ENCODE measurements at regions not wholly inside any gene's neighbourhood (a gene's known extent, or its start where the extent isn't known, plus 50 kb on each side); places are given as distances from the start of the nearest gene placed in this dataset.
"Not testable (repeated sequence)": the region's sequence is repeated elsewhere in the genome, so short reads cannot be mapped to it uniquely, and the experiment has no call there.

DNA sequence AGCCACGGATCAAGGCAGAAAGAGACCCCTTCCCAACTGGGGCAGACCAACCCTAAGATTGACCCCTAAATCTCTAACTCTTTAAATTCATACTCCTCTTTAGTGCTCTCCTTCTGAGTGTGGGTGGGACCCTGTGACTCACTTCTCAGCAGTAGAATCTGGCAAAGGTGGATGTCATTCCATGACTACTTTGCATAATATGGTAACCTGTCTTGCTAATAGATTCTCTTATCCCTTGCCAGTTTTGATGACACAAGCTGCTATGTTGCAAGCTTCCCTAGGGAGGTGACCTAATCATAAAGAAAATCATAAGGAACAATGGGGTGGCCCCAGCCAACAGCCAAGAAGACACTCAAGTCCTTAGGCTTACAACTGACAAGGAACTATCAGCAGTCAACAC is 155.4 kb upstream of the VWC2 start:
- DNase-seq, result no peak

DNA sequence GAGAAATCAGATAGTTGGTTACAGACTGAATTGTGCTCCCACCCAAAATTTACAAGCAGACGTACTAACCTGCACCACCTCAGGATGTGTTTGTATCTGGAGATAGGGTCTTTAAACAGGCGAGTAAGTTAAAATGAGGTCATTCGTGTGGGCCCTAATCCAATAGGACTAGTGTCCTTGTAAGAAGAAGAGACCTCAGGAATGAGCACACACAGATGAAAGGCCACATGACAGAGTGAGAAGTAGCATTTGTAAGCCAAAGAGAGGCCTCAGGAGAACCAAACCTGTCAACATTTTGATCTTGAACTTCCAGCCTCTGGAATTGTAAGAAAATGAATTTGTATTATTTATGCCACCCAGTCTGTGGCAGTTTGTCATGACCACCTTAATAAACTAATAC is 149.5 kb upstream of the VWC2 start:
- no peak for DNase-seq

GRCh38 chr7:49624611-49625010 is 148.8 kb upstream of the VWC2 start:
- DNase-seq, result no peak

GRCh38 chr7:49630513-49630912 is 142.9 kb upstream of the VWC2 start:
- DNase-seq, result no peak

- no peak for DNase-seq
These were observed 142.2 kb upstream of the VWC2 start for GRCh38 chr7:49631071-49631815.

GRCh38 chr7:49631960-49632359 is 141.5 kb upstream of the VWC2 start:
- DNase-seq, result no peak

DNA sequence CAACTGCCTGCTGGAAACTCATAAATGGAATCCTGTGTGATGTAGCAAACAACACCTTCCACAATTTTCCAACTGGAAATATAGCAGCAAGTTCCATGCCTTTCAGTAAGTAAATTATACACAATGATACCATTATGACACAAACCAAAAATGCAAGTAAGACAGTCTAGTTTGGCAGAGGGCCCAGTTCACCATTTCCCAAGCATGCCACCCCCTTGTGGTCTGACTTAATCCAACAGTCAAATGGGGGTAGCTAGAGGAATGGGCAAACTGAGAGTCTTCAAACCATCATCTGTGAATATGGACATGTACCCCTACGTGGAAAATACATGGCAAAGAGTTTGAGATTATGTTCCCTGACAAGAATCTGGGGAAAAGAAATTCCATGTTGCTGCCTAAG is 137.6 kb upstream of the VWC2 start:
- no peak for DNase-seq

DNA sequence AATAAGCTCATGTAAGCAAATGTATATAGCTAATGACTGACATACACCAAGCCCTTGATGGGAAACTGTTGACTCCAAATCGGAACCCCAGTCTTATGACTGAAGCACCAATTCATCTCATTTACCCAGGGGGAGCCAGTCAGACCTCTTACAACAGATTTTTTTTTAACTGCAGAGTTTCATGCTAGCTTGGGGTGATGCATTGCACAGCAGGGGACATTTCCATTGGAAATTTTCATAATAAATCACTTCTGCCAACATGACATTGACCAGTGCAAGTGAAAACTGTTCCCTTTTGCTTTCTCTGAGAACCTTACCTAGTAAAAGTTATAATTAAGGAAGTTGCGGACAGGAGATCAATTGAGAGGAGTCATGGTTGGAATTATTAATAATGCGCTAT is 137.0 kb upstream of the VWC2 start:
- no peak for DNase-seq

- DNase-seq, result no peak
These were observed 135.3 kb upstream of the VWC2 start for GRCh38 chr7:49638166-49638565.

DNA sequence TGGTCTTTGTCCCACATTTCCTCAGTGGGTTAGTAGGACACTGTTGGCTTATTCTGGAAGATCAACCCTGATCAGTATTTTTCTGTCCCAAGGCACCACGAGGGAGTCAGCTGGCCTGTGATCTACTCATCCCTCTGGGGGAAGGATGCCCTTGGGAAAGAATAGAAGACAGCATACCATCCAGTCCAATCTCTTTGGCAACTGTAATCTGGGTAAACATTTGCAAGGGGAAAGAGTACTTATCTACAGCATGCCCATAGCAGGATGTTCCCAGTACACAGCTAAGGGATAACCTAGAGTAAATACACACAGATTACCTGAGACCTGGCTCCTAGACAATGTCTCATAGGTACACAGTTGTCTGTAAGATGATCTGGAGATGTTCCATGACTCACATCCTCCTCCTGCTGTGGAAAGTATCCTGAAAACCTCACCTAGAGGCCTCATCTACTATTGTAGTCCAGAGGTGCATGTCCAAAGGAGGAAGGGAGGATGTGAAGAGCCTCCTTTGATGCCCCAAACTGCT is 134.3 kb upstream of the VWC2 start:
- no peak for DNase-seq

DNA sequence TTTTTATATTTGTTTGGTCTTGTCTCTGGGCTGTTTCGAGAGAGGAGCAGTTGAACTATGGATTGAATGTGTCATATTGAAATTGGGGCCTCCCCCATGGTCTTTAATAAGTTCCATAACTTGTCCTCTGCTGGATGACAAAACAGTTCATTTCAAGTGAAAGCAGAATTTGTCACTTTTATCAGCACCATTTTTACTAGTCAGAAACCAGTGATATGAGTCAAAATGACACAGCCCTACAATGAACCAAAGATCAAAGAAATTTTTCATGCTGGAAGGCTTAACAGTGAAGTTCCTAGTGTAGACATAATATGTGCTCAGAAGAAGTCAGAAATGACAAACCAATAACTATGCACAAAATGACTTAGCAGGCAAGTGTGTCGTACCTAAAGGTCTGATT is 133.6 kb upstream of the VWC2 start:
- DNase-seq, result peak; percentile 3

- no peak for DNase-seq
These were observed 130.1 kb upstream of the VWC2 start for GRCh38 chr7:49643321-49643720.

DNA sequence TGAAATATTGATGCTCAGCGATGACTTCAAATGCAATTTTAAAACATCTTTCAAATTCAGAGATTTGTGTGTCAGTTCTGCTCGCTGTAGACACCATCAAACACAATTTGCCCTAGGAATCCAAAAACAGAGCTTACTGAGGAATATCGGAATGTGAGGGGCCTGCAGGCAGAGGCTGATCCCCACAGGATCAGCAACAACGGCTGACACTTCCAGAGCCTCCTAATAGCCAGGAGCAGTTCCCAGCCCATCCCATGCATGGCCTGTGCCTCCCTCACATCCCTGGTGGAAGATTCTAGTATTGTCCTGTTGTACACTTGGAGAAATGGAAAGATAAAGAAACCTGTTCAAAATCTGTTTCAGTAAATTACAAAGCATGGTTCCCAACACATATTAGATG is 129.7 kb upstream of the VWC2 start:
- DNase-seq, result no peak

- DNase-seq, result no peak
These were observed 128.9 kb upstream of the VWC2 start for GRCh38 chr7:49644396-49645166.

GRCh38 chr7:49645296-49645695 is 128.1 kb upstream of the VWC2 start:
- no peak for DNase-seq

DNA sequence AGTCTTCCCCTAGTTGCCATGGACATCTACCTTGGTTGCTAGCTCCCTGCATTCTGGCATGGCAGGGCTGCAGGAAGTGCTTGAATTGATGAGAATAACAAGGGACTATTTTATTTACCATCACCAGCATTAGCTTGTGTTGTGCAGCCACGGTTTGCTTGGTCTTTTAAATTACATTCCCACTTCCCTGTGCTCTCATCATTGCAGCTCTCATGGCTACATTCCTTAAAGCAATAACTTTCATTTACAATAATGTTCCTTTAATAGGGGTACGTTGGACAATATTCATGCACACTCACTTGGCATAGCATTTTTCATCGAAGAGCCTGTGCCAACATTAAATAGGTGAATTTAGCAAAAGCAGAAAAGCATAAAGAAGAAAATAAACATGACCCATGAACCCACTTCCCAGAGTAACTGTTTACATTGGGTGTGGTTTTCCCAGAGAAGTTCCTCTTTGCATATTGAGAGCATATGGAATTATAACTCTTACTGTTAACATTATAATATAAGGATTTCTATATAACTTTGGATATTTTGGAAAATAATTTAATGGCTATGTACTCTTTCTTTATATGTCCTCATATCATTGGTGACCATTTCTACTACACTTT is 113.2 kb upstream of the VWC2 start:
- no peak for DNase-seq

GRCh38 chr7:49660976-49661375 is 112.5 kb upstream of the VWC2 start:
- no peak for DNase-seq

GRCh38 chr7:49665963-49666362 is 107.5 kb upstream of the VWC2 start:
- DNase-seq, result not testable (repeated sequence)

GRCh38 chr7:49666764-49667163 is 106.7 kb upstream of the VWC2 start:
- DNase-seq, result no peak

GRCh38 chr7:49669285-49669684 is 104.2 kb upstream of the VWC2 start:
- no peak for DNase-seq

GRCh38 chr7:49669692-49670260 is 103.7 kb upstream of the VWC2 start:
- DNase-seq, result no peak

GRCh38 chr7:49670991-49671390 is 102.4 kb upstream of the VWC2 start:
- no peak for DNase-seq

- DNase-seq, result no peak
These were observed 80.9 kb upstream of the VWC2 start for GRCh38 chr7:49692516-49692915.

GRCh38 chr7:49695971-49696370 is 77.5 kb upstream of the VWC2 start:
- no peak for DNase-seq
